IPS DF 4.7 (cell line): ENCODE measurements at regions not wholly inside any gene's neighbourhood (a gene's known extent, or its start where the extent isn't known, plus 50 kb on each side); places are given as distances from the start of the nearest gene placed in this dataset.
A peak's percentile ranks its signal among the peaks of the same experiment; 100 is the strongest.
"Not testable (repeated sequence)": the region's sequence is repeated elsewhere in the genome, so short reads cannot be mapped to it uniquely, and the experiment has no call there.

ENCODE experiments used
- DNase-seq: peaks from one replicate; pipeline ENCODE4 v3.0.0-alpha.2; 2013; ENCODE audit warnings: low spot score; ENCODE audit errors: extremely low read depth

GRCh38 chr7:47191316-47191715 lies 390.6 kb downstream of the TNS3 start:
- no peak for DNase-seq

GRCh38 chr7:47190462-47190861 lies 391.4 kb downstream of the TNS3 start:
- DNase-seq, result no peak

GRCh38 chr7:47188653-47189315 lies 393.1 kb downstream of the TNS3 start:
- no peak for DNase-seq

- no peak for DNase-seq
Observed at GRCh38 chr7:47188136-47188535, 393.8 kb downstream of the TNS3 start.

- no peak for DNase-seq
Observed at GRCh38 chr7:47186316-47186715, 395.6 kb downstream of the TNS3 start.

- no peak for DNase-seq
Observed at GRCh38 chr7:47185839-47186238, 396.1 kb downstream of the TNS3 start.

GRCh38 chr7:47185170-47185569 lies 396.7 kb downstream of the TNS3 start:
- no peak for DNase-seq

- DNase-seq, result no peak
Observed at GRCh38 chr7:47183862-47184590, 397.9 kb downstream of the TNS3 start.

GRCh38 chr7:47181746-47182361 lies 400.1 kb downstream of the TNS3 start:
- DNase-seq, result no peak

- no peak for DNase-seq
Observed at GRCh38 chr7:47180516-47180826, 401.4 kb downstream of the TNS3 start.

- peak; percentile 36 for DNase-seq
Observed at GRCh38 chr7:47179812-47180515, 401.9 kb downstream of the TNS3 start.

GRCh38 chr7:47172602-47173539 lies 409.0 kb downstream of the TNS3 start:
- DNase-seq, result not testable (repeated sequence)

- no peak for DNase-seq
Observed at GRCh38 chr7:47170516-47170915, 411.4 kb downstream of the TNS3 start.

- DNase-seq, result no peak
Observed at GRCh38 chr7:47154791-47155190, 427.1 kb downstream of the TNS3 start.

- DNase-seq, result peak; percentile 44
Observed at GRCh38 chr7:47153576-47153975, 428.3 kb downstream of the TNS3 start.

GRCh38 chr7:47153058-47153457 lies 428.9 kb downstream of the TNS3 start:
- no peak for DNase-seq

- DNase-seq, result no peak
Observed at GRCh38 chr7:47152307-47152706, 429.6 kb downstream of the TNS3 start.

- no peak for DNase-seq
Observed at GRCh38 chr7:47150497-47151260, 431.2 kb downstream of the TNS3 start.

- no peak for DNase-seq
Observed at GRCh38 chr7:47149971-47150370, 431.9 kb downstream of the TNS3 start.

GRCh38 chr7:47149208-47149839 lies 432.6 kb downstream of the TNS3 start:
- DNase-seq, result no peak
